Tibial artery (tissue), 4 donors: ENCODE measurements at regions not wholly inside any gene's neighbourhood (a gene's known extent, or its start where the extent isn't known, plus 50 kb on each side); places are given as distances from the start of the nearest gene placed in this dataset.

Source experiments
- DNase-seq, 2 donors: peaks; one replicate each; pipeline ENCODE4 v3.0.0-alpha.2; 2019
- H3K27ac ChIP-seq, 2 donors: fragments of 200-600 bp; sonication (generic) in 1 of 2; 1 replicate in 1 of 2; 2 replicates in 1 of 2; pipeline ENCODE4 v1.5.1; 2018 to 2019; ENCODE audit warnings: mild to moderate bottlenecking in 1 of 2
- H3K27me3 ChIP-seq, 2 donors: fragments of 200-600 bp; sonication (generic) in 1 of 2; one replicate each; pipeline versions ENCODE4 v1.5.1 to v1.6.0; 2016 to 2019
- H3K36me3 ChIP-seq, 3 donors: fragments of 200-600 bp; sonication (generic) in 2 of 3; one replicate each; pipeline ENCODE4 v1.5.1; 2016 to 2019; ENCODE audit warnings: mild to moderate bottlenecking in 2 of 3
- H3K4me1 ChIP-seq, 4 donors: fragments of 200-600 bp; sonication (generic) in 2 of 4; 1 replicate in 3 of 4; 2 replicates in 1 of 4; pipeline ENCODE4 v1.5.1; 2016 to 2019
- H3K4me3 ChIP-seq, 2 donors: fragments of 200-600 bp; sonication (generic) in 1 of 2; 1 replicate in 1 of 2; 2 replicates in 1 of 2; pipeline ENCODE4 v1.5.1; 2018 to 2019; ENCODE audit warnings: mild to moderate bottlenecking in 2 of 2
- H3K9me3 ChIP-seq, 3 donors: fragments of 200-600 bp; sonication (generic) in 1 of 3; one replicate each; pipeline ENCODE4 v1.5.1; 2016 to 2019
- CTCF ChIP-seq, 2 experiments: fragments of 200-600 bp in 1 of 2; fragments of 450-650 bp in 1 of 2; IDR thresholded peaks; one replicate each; pipeline ENCODE4 v1.5.1; 2017 to 2019; ENCODE audit warnings: antibody characterized with exemption in 2 of 2, mild to moderate bottlenecking in 1 of 2, moderate library complexity in 1 of 2
- intact Hi-C: fragments of 100-400 bp; cut with DNase I; formaldehyde crosslinking; loops from one replicate; pipeline ENCODE4 v1.15.0; 2023; ENCODE audit warnings: low total_unique reads

GRCh38 chr9:79895232-79895631 is 323.5 kb downstream of the TLE4 start:
- Histone ChIP-seq H3K27me3 (no peaks in the 10 kb centered on the region), H3K36me3 (no peaks in the 10 kb centered on the region), H3K9me3 (no peaks in the 10 kb centered on the region), H3K4me3 (no peak overlapping the region), H3K27ac (no peak overlapping the region), H3K4me1 (no peaks in the 10 kb centered on the region)
- intact Hi-C loops = no loop called here
- no peak for TF ChIP-seq CTCF (IDR thresholded peaks at IDR 0.05)
- DNase-seq = no peak

GRCh38 chr9:79889369-79889768 is 317.6 kb downstream of the TLE4 start:
- no peak for TF ChIP-seq CTCF (IDR thresholded peaks at IDR 0.05)
- Histone ChIP-seq H3K4me3 (no peak overlapping the region), H3K36me3 (no peaks in the 10 kb centered on the region), H3K9me3 (no peaks in the 10 kb centered on the region), H3K4me1 (no peaks in the 10 kb centered on the region), H3K27ac (no peak overlapping the region), H3K27me3 (no peaks in the 10 kb centered on the region)
- DNase-seq = no peak
- intact Hi-C loops = no loop called here

GRCh38 chr9:79885093-79885857 is 313.5 kb downstream of the TLE4 start:
- intact Hi-C loops = no loop called here
- TF ChIP-seq CTCF (IDR thresholded peaks at IDR 0.05) = no peak
- DNase-seq = no peak

GRCh38 chr9:79884546-79884945 is 312.8 kb downstream of the TLE4 start:
- intact Hi-C loops = no loop called here
- H3K9me3 ChIP-seq = no peaks in the 10 kb centered on the region

More at GRCh38 chr9:79885093-79885857, 313.5 kb downstream of the TLE4 start:
- Histone ChIP-seq H3K9me3 (no peaks in the 10 kb centered on the region), H3K27ac (no peak overlapping the region), H3K4me1 (no peaks in the 10 kb centered on the region), H3K4me3 (no peak overlapping the region), H3K27me3 (no peaks in the 10 kb centered on the region), H3K36me3 (no peaks in the 10 kb centered on the region)

GRCh38 chr9:79883073-79883645 is 311.4 kb downstream of the TLE4 start:
- Histone ChIP-seq H3K4me3 (no peak overlapping the region), H3K4me1 (no peaks in the 10 kb centered on the region), H3K27me3 (no peaks in the 10 kb centered on the region), H3K27ac (no peak overlapping the region), H3K9me3 (no peaks in the 10 kb centered on the region), H3K36me3 (no peaks in the 10 kb centered on the region)
- intact Hi-C loops = no loop called here
- no peak for TF ChIP-seq CTCF (IDR thresholded peaks at IDR 0.05)
- no peak for DNase-seq

More at GRCh38 chr9:79884546-79884945, 312.8 kb downstream of the TLE4 start:
- H3K36me3 ChIP-seq = no peaks in the 10 kb centered on the region
- no peaks in the 10 kb centered on the region for H3K27me3 ChIP-seq
- H3K27ac ChIP-seq = no peak overlapping the region
- no peak for DNase-seq
- no peaks in the 10 kb centered on the region for H3K4me1 ChIP-seq
- TF ChIP-seq CTCF (IDR thresholded peaks at IDR 0.05) = no peak
- H3K4me3 ChIP-seq = no peak overlapping the region
